BE2C (cell line): ENCODE measurements at regions not wholly inside any gene's neighbourhood (a gene's known extent, or its start where the extent isn't known, plus 50 kb on each side); places are given as distances from the start of the nearest gene placed in this dataset.

Experiments
- DNase-seq: peaks from one replicate; pipeline ENCODE4 v3.0.0-alpha.2; 2020
- H3K27me3 ChIP-seq: fragments of 250-450 bp; sonication (Bioruptor Pico); 2 replicates; pipeline ENCODE4 v1.5.1; 2020; ENCODE audit warnings: mild to moderate bottlenecking
- H3K36me3 ChIP-seq: fragments of 250-450 bp; sonication (Bioruptor Pico); 2 replicates; pipeline ENCODE4 v1.5.1; 2020; ENCODE audit warnings: mild to moderate bottlenecking
- H3K4me1 ChIP-seq: fragments of 250-450 bp; sonication (Bioruptor Pico); 2 replicates; pipeline ENCODE4 v1.5.1; 2020
- H3K4me3 ChIP-seq: 2 replicates; pipeline ENCODE4 v1.5.1; 2011; ENCODE audit warnings: low read depth, low read length
- H3K9me3 ChIP-seq: fragments of 250-450 bp; sonication (Bioruptor Pico); 2 replicates; pipeline ENCODE4 v1.5.1; 2020
- CTCF ChIP-seq: IDR thresholded peaks from 2 replicates; pipeline ENCODE4 v1.5.1; 2012; ENCODE audit warnings: mild to moderate bottlenecking, low read depth, low read length

GRCh38 chr2:7523481-7524120 lies 606.4 kb downstream of the RNF144A start:
- TF ChIP-seq CTCF = no peak
- H3K9me3 ChIP-seq = no peaks in the 10 kb centered on the region
- no peak for DNase-seq
- H3K27me3 ChIP-seq = no peaks in the 10 kb centered on the region
- H3K4me1 ChIP-seq = no peaks in the 10 kb centered on the region
- no peak overlapping the region for H3K4me3 ChIP-seq
- no peaks in the 10 kb centered on the region for H3K36me3 ChIP-seq

- DNase-seq = no peak
- Histone ChIP-seq H3K36me3 (no peaks in the 10 kb centered on the region), H3K4me3 (no peak overlapping the region), H3K9me3 (no peaks in the 10 kb centered on the region), H3K4me1 (no peaks in the 10 kb centered on the region), H3K27me3 (no peaks in the 10 kb centered on the region)
- no peak for TF ChIP-seq CTCF
These were observed 607.0 kb downstream of the RNF144A start for GRCh38 chr2:7524195-7524594.

GRCh38 chr2:7525746-7526145 lies 608.5 kb downstream of the RNF144A start:
- no peak for TF ChIP-seq CTCF
- Histone ChIP-seq H3K27me3 (no peaks in the 10 kb centered on the region), H3K4me3 (no peak overlapping the region), H3K36me3 (no peaks in the 10 kb centered on the region), H3K4me1 (no peaks in the 10 kb centered on the region), H3K9me3 (peaks cover 4% of the 10 kb centered on the region; the same call in 1 of the 2 replicates)
- DNase-seq = no peak

- DNase-seq = no peak
- H3K27me3 ChIP-seq = no peaks in the 10 kb centered on the region
- peaks cover 4% of the 10 kb centered on the region; the same call in 1 of the 2 replicates for H3K9me3 ChIP-seq
- H3K4me1 ChIP-seq = no peaks in the 10 kb centered on the region
- no peak overlapping the region for H3K4me3 ChIP-seq
- TF ChIP-seq CTCF = no peak
- no peaks in the 10 kb centered on the region for H3K36me3 ChIP-seq
These were observed 610.0 kb downstream of the RNF144A start for GRCh38 chr2:7527165-7527722.

GRCh38 chr2:7530001-7530400 lies 612.8 kb downstream of the RNF144A start:
- no peak for DNase-seq
- H3K9me3 ChIP-seq = peaks cover 4% of the 10 kb centered on the region; the same call in 1 of the 2 replicates

More at GRCh38 chr2:7530001-7530400, 612.8 kb downstream of the RNF144A start:
- TF ChIP-seq CTCF = no peak
- no peaks in the 10 kb centered on the region for H3K4me1 ChIP-seq
- H3K36me3 ChIP-seq = no peaks in the 10 kb centered on the region
- H3K4me3 ChIP-seq = no peak overlapping the region
- H3K27me3 ChIP-seq = no peaks in the 10 kb centered on the region
